HCT116 (cell line): ENCODE measurements at regions not wholly inside any gene's neighbourhood (a gene's known extent, or its start where the extent isn't known, plus 50 kb on each side); places are given as distances from the start of the nearest gene placed in this dataset.

Experiments used
- ATF3 ChIP-seq: IDR thresholded peaks from 2 replicates; pipeline ENCODE4 v1.6.1; 2012
- CEBPB ChIP-seq: IDR thresholded peaks from 2 replicates; pipeline ENCODE4 v1.6.1; 2012; ENCODE audit warnings: low read depth
- CTCF ChIP-seq, 3 experiments: fragments of 200-600 bp in 1 of 3; sonication (generic) in 1 of 3; IDR thresholded peaks in 2 of 3; conservative IDR thresholded peaks in 1 of 3; 2 replicates each; pipeline ENCODE4 v1.5.1; 2012 to 2017; ENCODE audit warnings: low read depth in 2 of 3, low read length in 2 of 3, antibody characterized with exemption in 1 of 3, borderline replicate concordance in 1 of 3, control low read depth in 1 of 3, mild to moderate bottlenecking in 1 of 3, mixed read lengths in 1 of 3, mixed run types in 1 of 3, moderate library complexity in 1 of 3; ENCODE audit not compliant: insufficient read depth in 1 of 3
- EGR1 ChIP-seq: IDR thresholded peaks from 2 replicates; pipeline ENCODE4 v1.6.1; 2012; ENCODE audit warnings: low read depth
- EZH2phosphoT487 ChIP-seq: fragments of 200-600 bp; IDR thresholded peaks from 2 replicates; pipeline ENCODE4 v1.6.1; 2018; ENCODE audit warnings: antibody characterized with exemption, borderline replicate concordance
- FOSL1 ChIP-seq: IDR thresholded peaks from 2 replicates; pipeline ENCODE4 v1.6.1; 2012; ENCODE audit warnings: low read depth
- MAX ChIP-seq: IDR thresholded peaks from 2 replicates; pipeline ENCODE4 v1.6.1; 2012
- POLR2A ChIP-seq: IDR thresholded peaks from 2 replicates; pipeline ENCODE4 v1.7.0; 2011; ENCODE audit warnings: borderline replicate concordance; ENCODE audit not compliant: insufficient read depth, insufficient read length; ENCODE audit errors: extremely low read depth
- REST ChIP-seq: IDR thresholded peaks from 2 replicates; pipeline ENCODE4 v1.6.1; 2012; ENCODE audit warnings: low read depth
- SP1 ChIP-seq: IDR thresholded peaks from 2 replicates; pipeline ENCODE4 v1.6.1; 2012; ENCODE audit warnings: low read depth
- TCF7L2 ChIP-seq: IDR thresholded peaks from 2 replicates; pipeline ENCODE4 v1.7.0; 2011; ENCODE audit warnings: borderline replicate concordance, inconsistent platforms; ENCODE audit not compliant: insufficient read depth, insufficient read length; ENCODE audit errors: extremely low read depth
- ZFX ChIP-seq: fragments of 450-650 bp; IDR thresholded peaks from 2 replicates; pipeline ENCODE4 v1.6.1; 2017

- TF ChIP-seq CTCF (IDR thresholded peaks at IDR 0.05 in 2 of 3, conservative IDR thresholded peaks at IDR 0.05 in 1 of 3; ENCODE audit: borderline replicate concordance in 1 of 3, insufficient read depth in 1 of 3, low read depth in 2 of 3, low read length in 2 of 3) (no peak), EZH2phosphoT487 (no peak), ZFX (no peak), ATF3 (no peak), SP1 (no peak), CEBPB (no peak), POLR2A (no peak), FOSL1 (no peak), REST (no peak), TCF7L2 (no peak), EGR1 (no peak), MAX (no peak)
These were observed 281.6 kb downstream of the PRL start for GRCh38 chr6:22015216-22015615.
